C4-2B (cell line): ENCODE measurements at regions not wholly inside any gene's neighbourhood (a gene's known extent, or its start where the extent isn't known, plus 50 kb on each side); places are given as distances from the start of the nearest gene placed in this dataset.

Source experiments
- ZFX ChIP-seq: fragments of 450-650 bp; IDR thresholded peaks from 2 replicates; pipeline ENCODE4 v1.6.1; 2017
- TF ChIP-seq, protein P1 (sequence below): fragments of 450-650 bp; conservative IDR thresholded peaks from 2 replicates; pipeline ENCODE4 v1.5.1; 2017; ENCODE audit warnings: mild to moderate bottlenecking

DNA sequence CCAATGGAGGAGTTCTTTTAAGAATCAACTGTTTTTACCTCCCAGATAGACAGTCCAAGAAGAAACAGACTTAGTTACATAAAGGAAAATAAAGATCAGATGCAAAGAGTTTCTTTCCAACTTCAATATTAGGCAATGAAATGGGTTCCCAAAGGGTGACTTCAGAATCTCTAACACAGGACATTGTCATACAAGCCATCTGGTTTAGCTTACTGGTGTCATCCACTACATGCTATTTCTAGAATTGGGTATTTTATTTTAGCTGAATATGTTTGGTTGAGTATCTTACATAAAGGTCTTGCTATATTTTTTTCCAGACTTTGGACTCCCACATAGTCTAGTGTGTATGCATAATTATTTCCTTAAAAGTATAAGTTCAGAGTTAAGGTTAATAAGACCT, 162.1 kb upstream of the SLC7A11 start:
- TF ChIP-seq, protein P1, sequence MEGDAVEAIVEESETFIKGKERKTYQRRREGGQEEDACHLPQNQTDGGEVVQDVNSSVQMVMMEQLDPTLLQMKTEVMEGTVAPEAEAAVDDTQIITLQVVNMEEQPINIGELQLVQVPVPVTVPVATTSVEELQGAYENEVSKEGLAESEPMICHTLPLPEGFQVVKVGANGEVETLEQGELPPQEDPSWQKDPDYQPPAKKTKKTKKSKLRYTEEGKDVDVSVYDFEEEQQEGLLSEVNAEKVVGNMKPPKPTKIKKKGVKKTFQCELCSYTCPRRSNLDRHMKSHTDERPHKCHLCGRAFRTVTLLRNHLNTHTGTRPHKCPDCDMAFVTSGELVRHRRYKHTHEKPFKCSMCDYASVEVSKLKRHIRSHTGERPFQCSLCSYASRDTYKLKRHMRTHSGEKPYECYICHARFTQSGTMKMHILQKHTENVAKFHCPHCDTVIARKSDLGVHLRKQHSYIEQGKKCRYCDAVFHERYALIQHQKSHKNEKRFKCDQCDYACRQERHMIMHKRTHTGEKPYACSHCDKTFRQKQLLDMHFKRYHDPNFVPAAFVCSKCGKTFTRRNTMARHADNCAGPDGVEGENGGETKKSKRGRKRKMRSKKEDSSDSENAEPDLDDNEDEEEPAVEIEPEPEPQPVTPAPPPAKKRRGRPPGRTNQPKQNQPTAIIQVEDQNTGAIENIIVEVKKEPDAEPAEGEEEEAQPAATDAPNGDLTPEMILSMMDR = no peak
- no peak for TF ChIP-seq ZFX
